Loucy (cell line): ENCODE measurements at regions not wholly inside any gene's neighbourhood (a gene's known extent, or its start where the extent isn't known, plus 50 kb on each side); places are given as distances from the start of the nearest gene placed in this dataset.

Experiments used
- H2AFZ ChIP-seq: fragments of 200-600 bp; sonication (generic); 2 replicates; pipeline ENCODE4 v1.6.0; 2016; ENCODE audit warnings: antibody characterized with exemption, mild to moderate bottlenecking, low read length, moderate library complexity
- H3F3A ChIP-seq: fragments of 200-600 bp; 2 replicates; pipeline ENCODE4 v1.6.0; 2016; ENCODE audit warnings: antibody characterized with exemption, low read depth, mild to moderate bottlenecking
- H3K27me3 ChIP-seq: fragments of 200-600 bp; sonication (generic); 2 replicates; pipeline ENCODE4 v1.6.1; 2014; ENCODE audit warnings: low read length, mild to moderate bottlenecking; ENCODE audit not compliant: insufficient read depth, poor library complexity, severe bottlenecking
- H3K36me3 ChIP-seq: fragments of 200-600 bp; sonication (generic); 2 replicates; pipeline ENCODE4 v1.6.1; 2016; ENCODE audit warnings: low read length; ENCODE audit not compliant: insufficient read depth
- H3K4me1 ChIP-seq: fragments of 200-600 bp; sonication (generic); 2 replicates; pipeline ENCODE4 v1.5.1; 2014; ENCODE audit warnings: low read length, mild to moderate bottlenecking; ENCODE audit not compliant: insufficient read depth, poor library complexity, severe bottlenecking
- H3K4me2 ChIP-seq: fragments of 200-600 bp; sonication (generic); 2 replicates; pipeline ENCODE4 v1.6.0; 2014; ENCODE audit warnings: antibody characterized with exemption, low read length, low read depth, mild to moderate bottlenecking; ENCODE audit not compliant: poor library complexity, severe bottlenecking
- H3K4me3 ChIP-seq: fragments of 200-600 bp; sonication (generic); 2 replicates; pipeline ENCODE4 v1.5.1; 2014; ENCODE audit warnings: low read length, mild to moderate bottlenecking, mixed read lengths; ENCODE audit not compliant: poor library complexity, severe bottlenecking
- H3K79me2 ChIP-seq: fragments of 200-600 bp; sonication (generic); 2 replicates; pipeline ENCODE4 v1.6.1; 2014; ENCODE audit warnings: low read length; ENCODE audit not compliant: insufficient read depth
- H3K9ac ChIP-seq: fragments of 200-600 bp; sonication (generic); 2 replicates; pipeline ENCODE4 v1.6.0; 2014; ENCODE audit warnings: mild to moderate bottlenecking, low read depth, low read length, moderate library complexity; ENCODE audit not compliant: poor library complexity, severe bottlenecking
- H3K9me2 ChIP-seq: fragments of 200-600 bp; sonication (generic); replicated peaks from 2 replicates; pipeline ENCODE4 v1.6.1; 2016; ENCODE audit warnings: low read depth, low read length, mixed read lengths
- H3K9me3 ChIP-seq: fragments of 200-600 bp; sonication (generic); 2 replicates; pipeline ENCODE4 v1.6.1; 2014; ENCODE audit warnings: mild to moderate bottlenecking, antibody characterized with exemption, low read length, low read depth; ENCODE audit not compliant: insufficient read depth
- H4K20me1 ChIP-seq: fragments of 200-600 bp; sonication (generic); 2 replicates; pipeline ENCODE4 v1.6.0; 2014; ENCODE audit warnings: antibody characterized with exemption, low read length, mild to moderate bottlenecking; ENCODE audit not compliant: insufficient read depth, poor library complexity, severe bottlenecking
- CTCF ChIP-seq: fragments of 200-600 bp; sonication (generic); conservative IDR thresholded peaks from 2 replicates; pipeline ENCODE4 v1.5.1; 2014; ENCODE audit warnings: mild to moderate bottlenecking, antibody characterized with exemption, low read length
- EZH2phosphoT487 ChIP-seq: fragments of 200-600 bp; IDR thresholded peaks from 2 replicates; pipeline ENCODE4 v1.6.1; 2018; ENCODE audit warnings: antibody characterized with exemption, mild to moderate bottlenecking, moderate library complexity, borderline replicate concordance

GRCh38 chr12:71303199-71303598 lies 136.4 kb upstream of the LGR5 start:
- Histone ChIP-seq H3K4me1 (no peaks in the 10 kb centered on the region), H3K9ac (no peak overlapping the region), H3K27me3 (no peaks in the 10 kb centered on the region), H2AFZ (no peak overlapping the region), H3K4me2 (no peak overlapping the region), H4K20me1 (no peaks in the 10 kb centered on the region), H3F3A (no peaks in the 10 kb centered on the region), H3K9me2 (no peaks in the 10 kb centered on the region), H3K9me3 (no peaks in the 10 kb centered on the region), H3K4me3 (no peak overlapping the region), H3K36me3 (no peaks in the 10 kb centered on the region), H3K79me2 (no peaks in the 10 kb centered on the region)
- no peak for TF ChIP-seq EZH2phosphoT487
- TF ChIP-seq CTCF = no peak

GRCh38 chr12:71300772-71301675 lies 138.6 kb upstream of the LGR5 start:
- Histone ChIP-seq H3F3A (no peaks in the 10 kb centered on the region), H3K36me3 (no peaks in the 10 kb centered on the region), H2AFZ (no peak overlapping the region), H3K79me2 (no peaks in the 10 kb centered on the region), H3K9me3 (no peaks in the 10 kb centered on the region), H3K4me2 (no peak overlapping the region), H3K4me3 (no peak overlapping the region), H3K27me3 (no peaks in the 10 kb centered on the region), H3K9me2 (no peaks in the 10 kb centered on the region), H3K9ac (no peak overlapping the region), H4K20me1 (no peaks in the 10 kb centered on the region), H3K4me1 (no peaks in the 10 kb centered on the region)
- no peak for TF ChIP-seq CTCF
- TF ChIP-seq EZH2phosphoT487 = no peak

- Histone ChIP-seq H3K36me3 (no peaks in the 10 kb centered on the region), H4K20me1 (no peaks in the 10 kb centered on the region), H3K4me3 (no peak overlapping the region), H3K79me2 (no peaks in the 10 kb centered on the region), H3K9me3 (no peaks in the 10 kb centered on the region), H3F3A (no peaks in the 10 kb centered on the region), H2AFZ (no peak overlapping the region), H3K27me3 (no peaks in the 10 kb centered on the region), H3K4me1 (no peaks in the 10 kb centered on the region), H3K9me2 (no peaks in the 10 kb centered on the region), H3K9ac (no peak overlapping the region), H3K4me2 (no peak overlapping the region)
- TF ChIP-seq EZH2phosphoT487 (no peak), CTCF (no peak)
These were observed 139.8 kb upstream of the LGR5 start for GRCh38 chr12:71299541-71300376.
